ENCODE measurements at regions not wholly inside any gene's neighbourhood (a gene's known extent, or its start where the extent isn't known, plus 50 kb on each side); places are given as distances from the start of the nearest gene placed in this dataset.
"Not testable (repeated sequence)": the region's sequence is repeated elsewhere in the genome, so short reads cannot be mapped to it uniquely, and the experiment has no call there.

- H3K4me3 Mint-ChIP-seq, result no peak overlapping the region
- peaks cover 3% of the 10 kb centered on the region for H3K4me1 Mint-ChIP-seq (ENCODE audit: low read depth)
- peaks cover 14% of the 10 kb centered on the region for H3K27me3 Mint-ChIP-seq (ENCODE audit: low read depth)
- DNase-seq (ENCODE audit: low spot score), result no peak
- no peaks in the 10 kb centered on the region for H3K36me3 Mint-ChIP-seq (ENCODE audit: low read depth)
- peaks cover 3% of the 10 kb centered on the region for H3K9me3 Mint-ChIP-seq
- no peak overlapping the region for H3K27ac Mint-ChIP-seq
Measured at GRCh38 chr22:22178992-22179391, 65.6 kb upstream of the VPREB1 start.

GRCh38 chr22:22178355-22178965 is 66.1 kb upstream of the VPREB1 start:
- H3K4me1 Mint-ChIP-seq (ENCODE audit: low read depth), result peaks cover 3% of the 10 kb centered on the region
- no peak overlapping the region for H3K27ac Mint-ChIP-seq
- peaks cover 16% of the 10 kb centered on the region for H3K27me3 Mint-ChIP-seq (ENCODE audit: low read depth)
- H3K9me3 Mint-ChIP-seq, result peaks cover 4% of the 10 kb centered on the region
- no peaks in the 10 kb centered on the region for H3K36me3 Mint-ChIP-seq (ENCODE audit: low read depth)
- H3K4me3 Mint-ChIP-seq, result no peak overlapping the region
- no peak for DNase-seq (ENCODE audit: low spot score)

GRCh38 chr22:22176929-22177616 is 67.5 kb upstream of the VPREB1 start:
- Mint-ChIP-seq H3K9me3 (peaks cover 4% of the 10 kb centered on the region), H3K36me3 (ENCODE audit: low read depth) (no peaks in the 10 kb centered on the region), H3K27ac (no peak overlapping the region), H3K27me3 (ENCODE audit: low read depth) (peaks cover 13% of the 10 kb centered on the region), H3K4me3 (no peak overlapping the region), H3K4me1 (ENCODE audit: low read depth) (peaks cover 3% of the 10 kb centered on the region)
- DNase-seq (ENCODE audit: low spot score), result no peak

- H3K4me1 Mint-ChIP-seq (ENCODE audit: low read depth); H3K9me3 Mint-ChIP-seq; H3K4me3 Mint-ChIP-seq; H3K27ac Mint-ChIP-seq; DNase-seq (ENCODE audit: low spot score); H3K36me3 Mint-ChIP-seq (ENCODE audit: low read depth): not testable (repeated sequence)
- peaks cover 15% of the 10 kb centered on the region for H3K27me3 Mint-ChIP-seq (ENCODE audit: low read depth)
Measured at GRCh38 chr22:22172896-22173628, 71.5 kb upstream of the VPREB1 start.

- peaks cover 7% of the 10 kb centered on the region for H3K4me1 Mint-ChIP-seq (ENCODE audit: low read depth)
- H3K36me3 Mint-ChIP-seq (ENCODE audit: low read depth), result no peaks in the 10 kb centered on the region
- DNase-seq (ENCODE audit: low spot score), result no peak
- H3K27ac Mint-ChIP-seq, result no peak overlapping the region
- H3K27me3 Mint-ChIP-seq (ENCODE audit: low read depth), result peaks cover 12% of the 10 kb centered on the region
- no peak overlapping the region for H3K4me3 Mint-ChIP-seq
- peaks cover 4% of the 10 kb centered on the region for H3K9me3 Mint-ChIP-seq
Measured at GRCh38 chr22:22171357-22172218, 73.0 kb upstream of the VPREB1 start.

- peaks cover 7% of the 10 kb centered on the region for H3K4me1 Mint-ChIP-seq (ENCODE audit: low read depth)
- no peak overlapping the region for H3K4me3 Mint-ChIP-seq
- H3K27ac Mint-ChIP-seq, result no peak overlapping the region
Measured at GRCh38 chr22:22169923-22170322, 74.7 kb upstream of the VPREB1 start.

GRCh38 chr22:22168941-22169867 is 75.4 kb upstream of the VPREB1 start:
- Mint-ChIP-seq H3K36me3 (ENCODE audit: low read depth) (no peaks in the 10 kb centered on the region), H3K27ac (no peak overlapping the region), H3K4me1 (ENCODE audit: low read depth) (peaks cover 7% of the 10 kb centered on the region), H3K4me3 (no peak overlapping the region), H3K9me3 (peaks cover 3% of the 10 kb centered on the region), H3K27me3 (ENCODE audit: low read depth) (peaks cover 13% of the 10 kb centered on the region)
- DNase-seq (ENCODE audit: low spot score), result no peak

More at GRCh38 chr22:22169923-22170322, 74.7 kb upstream of the VPREB1 start:
- peaks cover 4% of the 10 kb centered on the region for H3K9me3 Mint-ChIP-seq
- peaks cover 12% of the 10 kb centered on the region for H3K27me3 Mint-ChIP-seq (ENCODE audit: low read depth)
- DNase-seq (ENCODE audit: low spot score), result no peak
- no peaks in the 10 kb centered on the region for H3K36me3 Mint-ChIP-seq (ENCODE audit: low read depth)

GRCh38 chr22:22168190-22168940 is 76.2 kb upstream of the VPREB1 start:
- Mint-ChIP-seq H3K27ac (peak overlapping the region; percentile 21), H3K4me1 (ENCODE audit: low read depth) (peaks cover 7% of the 10 kb centered on the region), H3K4me3 (peak overlapping the region; percentile 44), H3K36me3 (ENCODE audit: low read depth) (no peaks in the 10 kb centered on the region), H3K27me3 (ENCODE audit: low read depth) (peaks cover 10% of the 10 kb centered on the region), H3K9me3 (no peaks in the 10 kb centered on the region)
- DNase-seq (ENCODE audit: low spot score), result no peak

GRCh38 chr22:22167791-22168189 is 76.8 kb upstream of the VPREB1 start:
- Mint-ChIP-seq H3K27ac (no peak overlapping the region), H3K4me1 (ENCODE audit: low read depth) (peaks cover 7% of the 10 kb centered on the region), H3K36me3 (ENCODE audit: low read depth) (no peaks in the 10 kb centered on the region), H3K27me3 (ENCODE audit: low read depth) (peaks cover 10% of the 10 kb centered on the region), H3K9me3 (no peaks in the 10 kb centered on the region), H3K4me3 (peak overlapping the region; percentile 44)
- DNase-seq (ENCODE audit: low spot score), result no peak

GRCh38 chr22:22166941-22167713 is 77.5 kb upstream of the VPREB1 start:
- H3K4me1 Mint-ChIP-seq (ENCODE audit: low read depth), result peaks cover 7% of the 10 kb centered on the region
- H3K27me3 Mint-ChIP-seq (ENCODE audit: low read depth), result peaks cover 11% of the 10 kb centered on the region

GRCh38 chr22:22165936-22166710 is 78.5 kb upstream of the VPREB1 start:
- Mint-ChIP-seq H3K4me3 (no peak overlapping the region), H3K9me3 (no peaks in the 10 kb centered on the region), H3K36me3 (ENCODE audit: low read depth) (no peaks in the 10 kb centered on the region), H3K27me3 (ENCODE audit: low read depth) (peaks cover 12% of the 10 kb centered on the region), H3K4me1 (ENCODE audit: low read depth) (peaks cover 7% of the 10 kb centered on the region), H3K27ac (no peak overlapping the region)
- DNase-seq (ENCODE audit: low spot score), result no peak

More at GRCh38 chr22:22166941-22167713, 77.5 kb upstream of the VPREB1 start:
- Mint-ChIP-seq H3K36me3 (ENCODE audit: low read depth) (no peaks in the 10 kb centered on the region), H3K27ac (no peak overlapping the region), H3K9me3 (no peaks in the 10 kb centered on the region), H3K4me3 (no peak overlapping the region)
- no peak for DNase-seq (ENCODE audit: low spot score)

All from T-helper 2 cell treated with Interferon-gamma antibody and Interleukin-4, amounts not matched to agents 5 μg/mL and 100 μg/mL, for 36 hours (primary cell).